DOHH2 (cell line): ENCODE measurements at regions not wholly inside any gene's neighbourhood (a gene's known extent, or its start where the extent isn't known, plus 50 kb on each side); places are given as distances from the start of the nearest gene placed in this dataset.

ENCODE experiments used
- CTCF ChIP-seq: fragments of 200-600 bp; sonication (generic); IDR thresholded peaks from one replicate; pipeline ENCODE4 v1.5.1; 2014; ENCODE audit warnings: antibody characterized with exemption, mild to moderate bottlenecking, low read depth, low read length; ENCODE audit not compliant: poor library complexity, severe bottlenecking
- EZH2phosphoT487 ChIP-seq: fragments of 200-600 bp; sonication (generic); IDR thresholded peaks from 2 replicates; pipeline ENCODE4 v1.6.1; 2017; ENCODE audit warnings: borderline replicate concordance, mild to moderate bottlenecking, antibody characterized with exemption, low read length, moderate library complexity, mixed read lengths

- TF ChIP-seq CTCF = no peak
- no peak for TF ChIP-seq EZH2phosphoT487
These were observed 313.3 kb downstream of the KBTBD8 start for GRCh38 chr3:67311440-67311839.
